ENCODE measurements at regions not wholly inside any gene's neighbourhood (a gene's known extent, or its start where the extent isn't known, plus 50 kb on each side); places are given as distances from the start of the nearest gene placed in this dataset.

DNA sequence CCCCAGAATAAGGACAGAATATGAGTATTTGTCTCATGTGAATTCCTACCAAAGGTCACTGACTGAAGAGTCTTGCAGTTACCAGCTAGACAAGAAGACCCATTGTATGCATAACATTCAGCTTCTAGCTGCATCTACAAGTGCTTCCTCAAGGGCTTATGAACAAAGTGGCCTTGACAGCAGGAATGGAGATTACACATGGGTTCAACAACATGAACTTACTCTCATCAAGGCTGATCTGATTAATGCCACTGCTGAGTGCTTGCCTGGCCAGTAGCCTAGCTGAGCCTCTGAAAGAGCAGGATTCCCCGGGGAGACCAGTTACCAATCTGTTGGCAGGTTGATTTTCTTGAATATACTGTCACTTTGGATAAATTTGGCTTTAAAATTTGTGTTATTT lies 76.7 kb upstream of the CHD1 start:
- Histone ChIP-seq H3K4me2 (ENCODE audit: insufficient read depth, low read length) (no peak overlapping the region), H3K79me2 (ENCODE audit: insufficient read depth, low read length) (no peaks in the 10 kb centered on the region), H2AFZ (ENCODE audit: low read depth, low read length) (no peak overlapping the region), H3K9me3 (ENCODE audit: insufficient read depth, low read length, severe bottlenecking) (no peaks in the 10 kb centered on the region), H3K27ac (ENCODE audit: low read length) (no peak overlapping the region), H4K20me1 (ENCODE audit: insufficient read depth, low read length) (no peaks in the 10 kb centered on the region), H3K4me1 (ENCODE audit: insufficient read depth, low read length) (no peaks in the 10 kb centered on the region), H3K27me3 (ENCODE audit: insufficient read depth, low read length, poor library complexity) (no peaks in the 10 kb centered on the region), H3K4me3 (ENCODE audit: low read depth in 1 of 2, low read length in 2 of 2) (no peak overlapping the region), H3K36me3 (ENCODE audit: insufficient read depth, low read length) (no peaks in the 10 kb centered on the region), H3K9ac (ENCODE audit: low read depth, low read length) (no peak overlapping the region)
- no peak for TF ChIP-seq EZH2 (IDR thresholded peaks at IDR 0.05; ENCODE audit: borderline replicate concordance, low read depth, low read length, severe bottlenecking)
- TF ChIP-seq, protein P1, sequence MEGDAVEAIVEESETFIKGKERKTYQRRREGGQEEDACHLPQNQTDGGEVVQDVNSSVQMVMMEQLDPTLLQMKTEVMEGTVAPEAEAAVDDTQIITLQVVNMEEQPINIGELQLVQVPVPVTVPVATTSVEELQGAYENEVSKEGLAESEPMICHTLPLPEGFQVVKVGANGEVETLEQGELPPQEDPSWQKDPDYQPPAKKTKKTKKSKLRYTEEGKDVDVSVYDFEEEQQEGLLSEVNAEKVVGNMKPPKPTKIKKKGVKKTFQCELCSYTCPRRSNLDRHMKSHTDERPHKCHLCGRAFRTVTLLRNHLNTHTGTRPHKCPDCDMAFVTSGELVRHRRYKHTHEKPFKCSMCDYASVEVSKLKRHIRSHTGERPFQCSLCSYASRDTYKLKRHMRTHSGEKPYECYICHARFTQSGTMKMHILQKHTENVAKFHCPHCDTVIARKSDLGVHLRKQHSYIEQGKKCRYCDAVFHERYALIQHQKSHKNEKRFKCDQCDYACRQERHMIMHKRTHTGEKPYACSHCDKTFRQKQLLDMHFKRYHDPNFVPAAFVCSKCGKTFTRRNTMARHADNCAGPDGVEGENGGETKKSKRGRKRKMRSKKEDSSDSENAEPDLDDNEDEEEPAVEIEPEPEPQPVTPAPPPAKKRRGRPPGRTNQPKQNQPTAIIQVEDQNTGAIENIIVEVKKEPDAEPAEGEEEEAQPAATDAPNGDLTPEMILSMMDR (IDR thresholded peaks at IDR 0.05; ENCODE audit: borderline replicate concordance, extremely low read depth, low read length, poor library complexity, severe bottlenecking) = no peak
- no peak for ATAC-seq (ENCODE audit: insufficient read depth, low read depth)
- no peak for DNase-seq

DNA sequence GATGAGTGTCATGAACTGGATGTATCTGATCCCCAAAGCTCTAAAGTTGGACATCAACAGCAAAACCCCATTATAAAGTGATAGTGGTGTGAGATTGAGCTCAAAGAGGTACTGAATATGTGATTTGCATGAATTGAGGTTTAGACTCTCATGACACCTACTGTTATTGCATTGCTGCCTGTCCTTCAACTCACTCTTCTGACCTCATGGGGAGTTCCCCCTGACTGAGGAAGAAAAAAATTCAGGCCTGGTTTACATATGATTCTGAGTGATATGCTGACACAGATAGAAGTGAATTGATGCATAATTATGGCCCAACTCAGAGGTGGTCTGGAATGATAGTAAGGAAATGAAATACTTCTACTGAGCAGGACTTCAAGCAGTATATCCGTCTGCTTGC lies 76.2 kb upstream of the CHD1 start:
- Histone ChIP-seq H3K4me2 (ENCODE audit: insufficient read depth, low read length) (no peak overlapping the region), H3K36me3 (ENCODE audit: insufficient read depth, low read length) (no peaks in the 10 kb centered on the region), H2AFZ (ENCODE audit: low read depth, low read length) (no peak overlapping the region), H4K20me1 (ENCODE audit: insufficient read depth, low read length) (no peaks in the 10 kb centered on the region), H3K27me3 (ENCODE audit: insufficient read depth, low read length, poor library complexity) (no peaks in the 10 kb centered on the region), H3K9me3 (ENCODE audit: insufficient read depth, low read length, severe bottlenecking) (no peaks in the 10 kb centered on the region), H3K27ac (ENCODE audit: low read length) (no peak overlapping the region), H3K79me2 (ENCODE audit: insufficient read depth, low read length) (no peaks in the 10 kb centered on the region), H3K4me1 (ENCODE audit: insufficient read depth, low read length) (no peaks in the 10 kb centered on the region), H3K9ac (ENCODE audit: low read depth, low read length) (no peak overlapping the region), H3K4me3 (ENCODE audit: low read depth in 1 of 2, low read length in 2 of 2) (no peak overlapping the region)
- no peak for ATAC-seq (ENCODE audit: insufficient read depth, low read depth)
- no peak for TF ChIP-seq EZH2 (IDR thresholded peaks at IDR 0.05; ENCODE audit: borderline replicate concordance, low read depth, low read length, severe bottlenecking)
- TF ChIP-seq, protein P1 (IDR thresholded peaks at IDR 0.05; ENCODE audit: borderline replicate concordance, extremely low read depth, low read length, poor library complexity, severe bottlenecking) = no peak
- no peak for DNase-seq

DNA sequence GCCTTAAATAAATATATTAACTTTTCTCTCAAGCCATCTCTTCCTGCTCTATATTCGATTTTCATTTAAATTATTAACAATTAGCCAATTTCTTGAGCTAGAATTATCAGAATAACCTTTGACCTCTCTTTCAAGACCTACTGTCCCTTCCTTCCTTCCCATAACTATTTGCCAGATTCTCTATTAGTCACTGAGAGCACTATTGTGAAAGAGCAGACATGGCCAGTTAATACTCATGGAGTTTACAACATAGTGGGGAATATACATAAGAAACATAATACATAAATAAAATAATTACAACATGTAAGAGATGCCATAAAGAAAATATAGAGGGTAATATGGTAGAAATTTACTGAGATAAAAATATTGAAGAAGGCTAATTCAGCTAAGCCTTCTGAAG lies 72.1 kb upstream of the CHD1 start:
- no peak overlapping the region for H3K27ac ChIP-seq (ENCODE audit: low read length)
- no peaks in the 10 kb centered on the region for H3K27me3 ChIP-seq (ENCODE audit: insufficient read depth, low read length, poor library complexity)
- H3K79me2 ChIP-seq (ENCODE audit: insufficient read depth, low read length) = no peaks in the 10 kb centered on the region
- H4K20me1 ChIP-seq (ENCODE audit: insufficient read depth, low read length) = no peaks in the 10 kb centered on the region
- H3K4me1 ChIP-seq (ENCODE audit: insufficient read depth, low read length) = no peaks in the 10 kb centered on the region
- TF ChIP-seq EZH2 (IDR thresholded peaks at IDR 0.05; ENCODE audit: borderline replicate concordance, low read depth, low read length, severe bottlenecking) = no peak
- TF ChIP-seq, protein P1 (IDR thresholded peaks at IDR 0.05; ENCODE audit: borderline replicate concordance, extremely low read depth, low read length, poor library complexity, severe bottlenecking) = no peak
- H3K36me3 ChIP-seq (ENCODE audit: insufficient read depth, low read length) = no peaks in the 10 kb centered on the region
- H3K4me3 ChIP-seq (ENCODE audit: low read depth in 1 of 2, low read length in 2 of 2) = no peak overlapping the region
- no peak overlapping the region for H3K4me2 ChIP-seq (ENCODE audit: insufficient read depth, low read length)
- H3K9ac ChIP-seq (ENCODE audit: low read depth, low read length) = no peak overlapping the region
- ATAC-seq (ENCODE audit: insufficient read depth, low read depth) (no peak), DNase-seq (no peak)
- no peak overlapping the region for H2AFZ ChIP-seq (ENCODE audit: low read depth, low read length)
- H3K9me3 ChIP-seq (ENCODE audit: insufficient read depth, low read length, severe bottlenecking) = no peaks in the 10 kb centered on the region

DNA sequence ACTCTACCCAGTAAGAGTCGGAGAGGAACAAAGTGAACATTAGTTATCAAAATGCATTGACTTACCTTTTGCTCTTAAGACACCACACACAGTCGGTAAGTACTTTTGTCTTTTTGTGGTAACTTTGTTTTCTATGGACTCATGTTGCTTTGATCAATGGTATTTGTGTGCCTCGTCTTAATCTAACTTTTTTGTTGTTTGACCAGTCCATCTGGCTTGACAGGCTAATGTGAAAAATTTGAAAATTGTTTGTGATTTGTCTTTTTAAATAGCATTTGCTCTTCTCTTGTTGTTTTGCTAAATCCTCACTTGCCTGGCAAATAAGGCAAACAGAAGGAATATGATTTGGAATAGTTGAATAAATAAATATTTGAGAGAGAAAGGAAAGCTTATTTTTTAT lies 71.4 kb upstream of the CHD1 start:
- Histone ChIP-seq H3K9me3 (ENCODE audit: insufficient read depth, low read length, severe bottlenecking) (no peaks in the 10 kb centered on the region), H3K27ac (ENCODE audit: low read length) (no peak overlapping the region), H3K9ac (ENCODE audit: low read depth, low read length) (no peak overlapping the region), H3K27me3 (ENCODE audit: insufficient read depth, low read length, poor library complexity) (no peaks in the 10 kb centered on the region), H4K20me1 (ENCODE audit: insufficient read depth, low read length) (no peaks in the 10 kb centered on the region), H2AFZ (ENCODE audit: low read depth, low read length) (no peak overlapping the region), H3K79me2 (ENCODE audit: insufficient read depth, low read length) (no peaks in the 10 kb centered on the region), H3K4me1 (ENCODE audit: insufficient read depth, low read length) (no peaks in the 10 kb centered on the region), H3K36me3 (ENCODE audit: insufficient read depth, low read length) (no peaks in the 10 kb centered on the region), H3K4me3 (ENCODE audit: low read depth in 1 of 2, low read length in 2 of 2) (no peak overlapping the region), H3K4me2 (ENCODE audit: insufficient read depth, low read length) (no peak overlapping the region)
- no peak for ATAC-seq (ENCODE audit: insufficient read depth, low read depth)
- no peak for DNase-seq
- TF ChIP-seq, protein P1 (IDR thresholded peaks at IDR 0.05; ENCODE audit: borderline replicate concordance, extremely low read depth, low read length, poor library complexity, severe bottlenecking) = no peak
- TF ChIP-seq EZH2 (IDR thresholded peaks at IDR 0.05; ENCODE audit: borderline replicate concordance, low read depth, low read length, severe bottlenecking) = no peak
